ENCODE measurements at regions not wholly inside any gene's neighbourhood (a gene's known extent, or its start where the extent isn't known, plus 50 kb on each side); places are given as distances from the start of the nearest gene placed in this dataset.

DNA sequence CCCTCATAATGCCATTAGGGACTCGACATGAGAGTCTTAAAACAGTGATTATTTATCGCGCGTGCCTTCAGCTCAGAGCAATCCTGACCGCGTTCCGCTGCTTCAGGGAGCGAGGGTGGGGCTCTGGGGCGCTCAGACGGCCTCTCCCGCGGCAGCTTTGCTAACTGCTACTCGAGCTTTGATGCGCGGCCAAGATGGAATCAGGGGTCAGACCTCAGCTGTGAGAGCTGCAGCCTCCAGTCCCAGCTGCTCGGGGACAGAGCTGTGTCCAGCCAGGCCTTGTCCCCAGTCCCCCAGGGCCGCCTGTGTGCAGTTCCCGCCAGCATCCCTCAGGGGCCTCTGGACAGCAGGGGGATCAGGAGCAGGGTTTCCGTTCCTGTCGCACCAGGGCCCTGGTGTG is 104.6 kb upstream of the TTC34 start:
- H3K27ac ChIP-seq, result no peak overlapping the region
- H3K9me3 ChIP-seq (replicated peaks in 1 of 3), result no peaks in the 10 kb centered on the region
- no peak for TF ChIP-seq POLR2A (IDR thresholded peaks at IDR 0.05)
- TF ChIP-seq CTCF (IDR thresholded peaks at IDR 0.05), result no peak
- no peak for DNase-seq
- peaks cover 4% of the 10 kb centered on the region for H3K27me3 ChIP-seq
- H3K4me3 ChIP-seq, result no peak overlapping the region
- H3K4me1 ChIP-seq (replicated peaks in 1 of 2), result no peaks in the 10 kb centered on the region
- intact Hi-C loops (cut with DNase I), result no loop called here
- 15 to 27% (median 25%) methylated on average over 3 to 20 of the region's 20 CpGs for WGBS, 4 donors
- no peaks in the 10 kb centered on the region for H3K36me3 ChIP-seq (replicated peaks in 1 of 2)

GRCh38 chr1:2906620-2907019 is 105.1 kb upstream of the TTC34 start:
- Histone ChIP-seq H3K4me3 (no peak overlapping the region), H3K9me3 (replicated peaks in 1 of 3) (no peaks in the 10 kb centered on the region), H3K27ac (no peak overlapping the region), H3K27me3 (peaks cover 4% of the 10 kb centered on the region), H3K36me3 (replicated peaks in 1 of 2) (no peaks in the 10 kb centered on the region), H3K4me1 (replicated peaks in 1 of 2) (no peaks in the 10 kb centered on the region)
- no peak for TF ChIP-seq POLR2A (IDR thresholded peaks at IDR 0.05)
- no peak for TF ChIP-seq CTCF (IDR thresholded peaks at IDR 0.05)
- 79 to 90% (median 86%) methylated on average over 15 of the region's 15 CpGs for WGBS, 4 donors
- DNase-seq, result no peak
- intact Hi-C loops (cut with DNase I), result no loop called here

DNA sequence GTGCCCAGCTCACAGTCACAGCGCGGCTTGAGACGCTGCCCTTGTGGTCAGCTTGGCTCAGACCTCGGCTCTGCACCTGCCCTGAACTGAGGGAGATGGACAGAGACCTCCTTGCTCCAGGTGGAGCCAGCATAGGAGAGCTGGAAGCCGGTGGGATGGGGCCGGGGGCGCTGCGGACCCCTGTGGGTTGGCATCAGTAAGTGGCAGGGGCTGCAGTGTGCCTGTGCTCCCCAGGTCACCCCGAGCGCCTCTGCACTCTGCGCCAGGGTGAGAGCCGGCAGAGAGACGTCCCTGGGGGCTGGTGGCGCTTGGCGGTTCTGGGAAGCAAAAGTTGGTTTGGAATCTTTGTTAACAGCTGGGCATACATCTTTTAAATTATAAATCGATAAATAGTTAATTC is 105.6 kb upstream of the TTC34 start:
- DNase-seq, result no peak
- peaks cover 4% of the 10 kb centered on the region for H3K27me3 ChIP-seq
- no peak overlapping the region for H3K4me3 ChIP-seq
- H3K27ac ChIP-seq, result no peak overlapping the region
- intact Hi-C loops (cut with DNase I), result no loop called here
- no peaks in the 10 kb centered on the region for H3K4me1 ChIP-seq (replicated peaks in 1 of 2)
- no peaks in the 10 kb centered on the region for H3K9me3 ChIP-seq (replicated peaks in 1 of 3)
- no peaks in the 10 kb centered on the region for H3K36me3 ChIP-seq (replicated peaks in 1 of 2)
- TF ChIP-seq POLR2A (IDR thresholded peaks at IDR 0.05) (no peak), CTCF (IDR thresholded peaks at IDR 0.05) (no peak)
- 77 to 88% (median 82%) methylated on average over 9 to 16 of the region's 16 CpGs for WGBS, 4 donors

DNA sequence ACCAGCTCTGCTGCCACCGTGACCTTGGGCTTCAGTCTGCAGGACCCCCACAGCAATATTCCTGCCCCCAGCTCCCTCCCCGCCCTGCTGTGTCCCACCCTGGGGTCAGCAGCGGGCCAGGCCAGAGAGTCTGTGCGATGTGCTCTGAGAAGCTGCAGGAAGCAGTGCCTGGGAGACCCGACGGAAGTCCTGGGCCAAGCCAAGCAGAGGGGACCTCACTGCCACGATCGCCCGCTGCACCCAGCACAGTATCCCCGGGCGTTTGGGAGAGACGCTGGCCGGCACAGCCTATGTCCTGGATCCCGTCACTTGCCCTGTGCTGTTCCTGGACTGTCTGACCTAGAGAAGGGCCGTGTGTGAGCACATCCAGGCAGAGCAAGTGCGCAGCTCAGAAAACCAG is 106.6 kb upstream of the TTC34 start:
- DNase-seq, result no peak
- H3K27ac ChIP-seq, result no peak overlapping the region
- H3K9me3 ChIP-seq (replicated peaks in 1 of 3), result no peaks in the 10 kb centered on the region
- H3K4me3 ChIP-seq, result no peak overlapping the region
- H3K36me3 ChIP-seq (replicated peaks in 1 of 2), result no peaks in the 10 kb centered on the region
- no peak for TF ChIP-seq CTCF (IDR thresholded peaks at IDR 0.05)
- no peak for TF ChIP-seq POLR2A (IDR thresholded peaks at IDR 0.05)
- H3K4me1 ChIP-seq (replicated peaks in 1 of 2), result no peaks in the 10 kb centered on the region
- H3K27me3 ChIP-seq, result peaks cover 4% of the 10 kb centered on the region
- intact Hi-C loops (cut with DNase I), result no loop called here
- 77 to 86% (median 84%) methylated on average over 12 to 16 of the region's 16 CpGs; no CpG with 5 or more reads in 1 of the 4 donors for WGBS, 4 donors

Measured in adrenal gland (tissue), 9 donors.